NCI-H345 (cell line): ENCODE measurements at regions not wholly inside any gene's neighbourhood (a gene's known extent, or its start where the extent isn't known, plus 50 kb on each side); places are given as distances from the start of the nearest gene placed in this dataset.

Source experiments
- DNase-seq: peaks from one replicate; lab custom pipeline; 2025; lab: John Stamatoyannopoulos, UW

- DNase-seq, result no peak
These were observed 95.6 kb upstream of the MKI67 start for GRCh38 chr10:128221807-128222206.

GRCh38 chr10:128222332-128222849, 96.2 kb upstream of the MKI67 start:
- no peak for DNase-seq

GRCh38 chr10:128230401-128230800, 104.2 kb upstream of the MKI67 start:
- DNase-seq, result no peak

GRCh38 chr10:128233422-128233821, 107.2 kb upstream of the MKI67 start:
- DNase-seq, result no peak

- no peak for DNase-seq
These were observed 111.5 kb upstream of the MKI67 start for GRCh38 chr10:128237710-128238109.

GRCh38 chr10:128241023-128241422, 114.8 kb upstream of the MKI67 start:
- no peak for DNase-seq

- no peak for DNase-seq
These were observed 116.4 kb upstream of the MKI67 start for GRCh38 chr10:128242641-128243040.

- DNase-seq, result no peak
These were observed 118.8 kb upstream of the MKI67 start for GRCh38 chr10:128245026-128245425.

- no peak for DNase-seq
These were observed 121.4 kb upstream of the MKI67 start for GRCh38 chr10:128247576-128247975.

- DNase-seq, result no peak
These were observed 128.3 kb upstream of the MKI67 start for GRCh38 chr10:128254476-128254875.

GRCh38 chr10:128257428-128257827, 131.2 kb upstream of the MKI67 start:
- no peak for DNase-seq

- DNase-seq, result no peak
These were observed 132.3 kb upstream of the MKI67 start for GRCh38 chr10:128258421-128258976.

GRCh38 chr10:128263891-128264688, 137.9 kb upstream of the MKI67 start:
- DNase-seq, result peak; percentile 65

GRCh38 chr10:128265596-128265995, 139.4 kb upstream of the MKI67 start:
- DNase-seq, result no peak

GRCh38 chr10:128267581-128267980, 141.4 kb upstream of the MKI67 start:
- DNase-seq, result no peak

GRCh38 chr10:128268015-128268722, 141.9 kb upstream of the MKI67 start:
- peak; percentile 71 for DNase-seq

- DNase-seq, result peak; percentile 7
These were observed 148.7 kb upstream of the MKI67 start for GRCh38 chr10:128274938-128275337.

- DNase-seq, result peak; percentile 11
These were observed 149.4 kb upstream of the MKI67 start for GRCh38 chr10:128275388-128276177.

GRCh38 chr10:128277267-128277840, 151.1 kb upstream of the MKI67 start:
- DNase-seq, result no peak

GRCh38 chr10:128278362-128278761, 152.1 kb upstream of the MKI67 start:
- no peak for DNase-seq

- no peak for DNase-seq
These were observed 154.0 kb upstream of the MKI67 start for GRCh38 chr10:128280271-128280670.

GRCh38 chr10:128281343-128281742, 155.1 kb upstream of the MKI67 start:
- no peak for DNase-seq
